Stimulated activated CD4-positive, alpha-beta T cell treated with anti-CD3 and anti-CD28 coated beads, Interleukin-2, amount 100 ng/mL, for 4 hours (primary cell): ENCODE measurements at regions not wholly inside any gene's neighbourhood (a gene's known extent, or its start where the extent isn't known, plus 50 kb on each side); places are given as distances from the start of the nearest gene placed in this dataset.
"Not testable (repeated sequence)": the region's sequence is repeated elsewhere in the genome, so short reads cannot be mapped to it uniquely, and the experiment has no call there.

ENCODE experiments used
- DNase-seq: peaks from one replicate; pipeline ENCODE4 v3.0.0-alpha.2; 2020; ENCODE audit warnings: low read depth

DNA sequence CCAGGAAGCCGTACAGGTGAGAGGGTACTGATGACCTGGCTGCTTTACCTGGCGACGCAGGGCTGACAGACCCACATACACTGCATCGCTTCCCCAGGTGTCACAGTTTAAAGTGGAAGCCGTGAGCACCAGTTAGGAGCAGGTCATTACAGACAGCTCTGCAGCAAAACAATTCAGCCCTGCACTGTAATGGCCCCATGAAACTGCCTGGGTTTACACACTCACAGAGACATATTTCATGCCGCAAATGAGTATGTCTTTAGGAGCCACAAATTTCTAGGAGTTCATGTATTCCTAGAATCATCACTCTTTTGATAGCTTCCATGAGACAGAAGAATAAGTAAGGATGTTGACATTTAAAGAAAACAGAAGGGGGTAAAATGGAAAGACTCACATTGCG, 723.1 kb downstream of the MATN1 start:
- no peak for DNase-seq

DNA sequence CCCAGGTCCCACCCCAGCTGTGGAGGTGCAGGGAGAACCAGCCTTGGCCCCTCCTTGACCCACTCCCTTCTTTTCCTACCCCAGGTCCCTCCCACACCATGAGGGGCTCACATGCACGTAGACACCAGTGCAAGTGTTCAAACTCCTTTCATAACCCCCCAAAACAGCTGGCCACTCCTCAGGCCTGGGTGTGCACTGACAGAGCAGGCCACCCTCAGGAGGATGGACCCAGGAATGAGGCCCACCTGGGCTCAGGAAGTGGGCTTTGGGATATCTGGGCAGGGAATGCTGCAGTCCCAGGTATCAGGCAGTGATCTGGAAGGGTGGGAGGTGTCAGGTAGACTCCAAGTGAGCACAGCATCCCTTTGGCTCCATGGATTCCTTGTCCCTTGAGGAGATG, 723.8 kb downstream of the MATN1 start:
- DNase-seq: no peak

DNA sequence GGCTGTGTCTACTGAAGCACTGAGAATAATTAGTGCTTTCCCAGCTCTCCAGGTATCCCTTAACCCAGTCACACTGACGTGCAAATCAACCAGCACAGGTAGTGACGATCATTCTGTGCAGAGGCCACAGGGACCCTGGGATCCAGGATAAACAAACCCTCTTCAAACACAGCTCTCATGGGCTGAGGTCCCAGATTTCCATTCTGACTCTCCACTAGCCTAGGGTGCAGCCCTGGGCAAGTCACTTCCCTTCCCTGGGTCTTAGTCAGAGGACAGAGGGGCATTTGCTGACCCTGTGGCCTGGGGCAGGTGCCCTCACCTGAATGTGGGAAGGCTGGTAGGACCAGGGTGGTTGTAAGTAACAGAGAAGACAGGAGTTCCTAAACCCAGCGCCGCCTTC, 724.7 kb downstream of the MATN1 start:
- no peak for DNase-seq

DNA sequence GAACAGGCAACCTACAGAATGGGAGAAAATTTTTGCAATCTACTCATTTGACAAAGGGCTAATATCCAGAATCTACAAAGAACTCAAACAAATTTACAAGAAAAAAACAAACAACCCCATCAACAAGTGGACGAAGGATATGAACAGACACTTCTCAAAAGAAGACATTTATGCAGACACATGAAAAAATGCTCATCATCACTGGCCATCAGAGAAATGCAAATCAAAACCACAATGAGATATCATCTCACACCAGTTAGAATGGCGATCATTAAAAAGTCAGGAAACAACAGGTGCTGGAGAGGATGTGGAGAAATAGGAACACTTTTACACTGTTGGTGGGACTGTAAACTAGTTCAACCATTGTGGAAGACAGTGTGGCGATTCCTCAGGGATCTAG, 725.6 kb downstream of the MATN1 start:
- not testable (repeated sequence) for DNase-seq

DNA sequence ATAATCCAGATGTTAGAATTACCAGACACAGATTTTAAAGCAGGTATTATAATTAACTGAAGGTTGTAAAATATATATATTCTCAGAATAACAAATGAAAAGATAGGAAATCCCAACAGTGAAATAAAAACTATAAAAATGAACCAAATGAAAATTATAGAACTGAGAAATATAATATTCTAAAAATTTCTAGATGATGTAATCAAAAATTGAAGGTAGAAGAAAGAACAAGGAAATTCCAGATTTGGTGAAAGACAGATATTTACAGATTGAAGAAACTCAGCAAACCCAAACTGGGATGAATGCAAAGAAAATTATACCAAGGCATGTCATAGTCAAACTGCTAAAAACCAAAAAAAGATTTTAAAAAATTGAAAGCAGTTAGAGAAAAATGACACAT, 729.4 kb downstream of the MATN1 start:
- no peak for DNase-seq

DNA sequence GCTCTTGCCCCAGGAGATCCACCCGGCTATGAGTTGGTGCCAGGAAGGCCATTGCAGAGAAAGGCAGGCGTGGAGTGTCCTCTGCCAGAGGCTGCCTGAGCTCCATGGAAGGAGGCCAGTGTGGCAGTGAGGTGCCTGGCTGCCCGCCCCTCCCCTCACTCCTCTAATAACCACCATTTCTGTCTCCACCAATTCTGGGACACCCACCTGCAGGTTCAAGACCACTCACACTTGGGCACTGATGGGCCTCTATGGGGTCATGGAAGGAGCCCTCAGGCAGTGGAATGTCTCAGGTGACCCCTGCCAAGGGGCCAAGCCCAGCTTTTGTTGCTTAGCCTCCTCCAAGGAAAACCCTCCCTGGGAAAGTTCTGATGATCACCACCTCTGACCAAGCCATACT, 731.6 kb downstream of the MATN1 start:
- DNase-seq: no peak

DNA sequence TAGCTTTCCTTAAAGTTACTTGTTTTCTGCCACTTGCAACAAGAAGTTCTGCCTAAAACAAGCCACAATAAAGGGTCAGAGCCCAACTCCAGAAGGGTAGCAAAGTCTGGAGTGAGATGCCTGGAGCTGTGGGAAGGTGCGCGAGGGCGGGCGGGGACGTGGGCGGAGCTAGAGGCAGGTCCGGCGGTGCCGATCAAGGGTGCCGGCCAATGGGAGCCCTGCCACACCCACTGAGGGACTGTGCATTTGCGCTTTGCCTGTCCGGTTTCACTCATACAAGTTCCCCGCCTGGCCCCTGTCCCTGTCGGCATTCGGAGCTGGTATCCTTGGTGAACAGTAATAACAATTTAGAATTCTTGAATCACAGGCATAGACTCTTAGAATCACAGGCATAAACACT, 732.4 kb downstream of the MATN1 start:
- DNase-seq: no peak

DNA sequence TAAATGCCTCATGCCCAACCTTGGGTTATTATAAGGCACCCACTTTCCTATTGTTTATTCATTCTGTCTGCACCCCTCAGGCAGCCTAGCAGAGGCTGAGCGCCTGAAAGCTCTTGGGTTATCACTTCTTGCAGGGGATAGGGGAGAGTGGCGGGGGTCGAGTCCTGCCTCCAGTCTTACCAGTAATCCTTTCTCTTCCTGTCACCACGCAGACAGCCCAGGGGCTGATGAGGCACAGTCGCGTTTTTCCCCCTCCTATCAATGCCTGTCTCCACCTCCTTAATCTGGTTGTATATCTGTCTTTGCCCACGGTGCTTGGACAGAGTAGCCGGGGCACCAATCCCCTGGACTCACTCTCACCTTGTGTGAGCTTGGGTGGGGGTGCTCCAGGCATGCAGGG, 733.1 kb downstream of the MATN1 start:
- DNase-seq: no peak

DNA sequence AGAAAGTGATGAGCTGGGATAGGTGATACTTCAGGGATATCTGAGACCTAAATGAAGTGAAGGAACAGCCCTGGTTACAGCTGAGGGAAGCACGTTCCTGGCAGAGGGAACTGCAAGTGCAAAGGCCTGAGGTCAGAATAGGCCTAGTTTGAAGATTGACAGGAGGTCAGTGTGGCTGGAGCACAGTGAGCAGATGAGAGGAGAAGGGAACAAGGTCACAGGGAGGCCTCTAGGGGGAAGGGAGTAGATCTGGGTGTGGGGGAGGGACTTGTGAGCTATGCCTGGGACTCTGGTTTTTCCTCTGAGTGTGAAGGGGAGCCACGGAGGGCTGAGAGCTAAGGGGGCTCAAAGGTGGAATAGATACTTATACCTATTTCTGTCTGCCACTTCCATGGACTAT, 736.4 kb downstream of the MATN1 start:
- no peak for DNase-seq

DNA sequence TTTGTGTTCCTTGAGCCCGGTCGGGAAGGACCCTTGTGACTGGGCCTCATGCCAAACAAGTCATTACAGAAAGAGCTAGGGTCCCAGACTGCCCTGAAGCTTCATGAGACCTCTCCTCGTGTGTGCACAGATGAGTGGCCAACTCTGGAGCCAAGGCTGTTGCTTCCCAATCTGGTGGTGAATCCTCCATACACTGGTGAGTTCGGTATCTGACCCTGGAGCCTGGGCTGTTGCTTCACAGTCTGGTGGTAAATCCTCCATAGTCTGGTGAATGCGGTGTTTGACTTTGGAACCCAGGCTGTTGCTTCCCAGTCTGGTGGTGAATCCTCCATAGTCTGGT, 737.8 kb downstream of the MATN1 start:
- DNase-seq: no peak

DNA sequence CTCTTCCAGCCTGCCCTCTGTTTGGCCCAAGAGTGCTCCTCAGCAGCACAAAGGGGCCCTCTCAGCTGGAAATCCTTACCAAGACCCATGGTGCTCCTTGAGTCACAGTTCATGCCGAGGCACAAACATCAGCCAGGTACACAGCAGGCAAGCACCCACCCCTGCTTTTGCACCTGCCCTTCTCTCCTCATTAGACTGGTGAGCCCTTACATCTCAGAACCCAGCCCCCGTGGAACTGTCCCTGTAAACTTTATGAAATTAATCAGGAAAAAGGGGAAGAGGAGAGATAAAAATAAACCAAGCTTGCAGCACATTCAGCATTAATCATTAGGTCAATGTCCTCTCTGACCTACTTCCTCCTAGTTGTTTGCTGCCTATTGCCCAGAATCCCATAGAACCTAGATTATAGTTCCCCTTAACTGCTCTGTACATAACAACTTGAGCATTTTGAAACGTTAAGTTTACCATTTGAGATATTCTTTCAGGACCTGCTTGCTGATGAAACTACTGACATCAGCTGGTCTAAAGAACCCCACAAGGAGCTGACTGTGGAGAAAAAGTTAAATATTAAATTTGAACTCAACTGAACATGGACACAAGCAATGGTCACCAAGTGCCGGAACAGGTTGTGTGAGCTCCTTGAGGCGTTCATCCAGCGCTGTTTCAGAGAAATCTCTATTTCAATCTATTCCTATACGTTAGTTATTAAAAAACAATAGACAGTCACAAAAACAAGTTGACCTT, 738.4 kb downstream of the MATN1 start:
- DNase-seq: no peak

DNA sequence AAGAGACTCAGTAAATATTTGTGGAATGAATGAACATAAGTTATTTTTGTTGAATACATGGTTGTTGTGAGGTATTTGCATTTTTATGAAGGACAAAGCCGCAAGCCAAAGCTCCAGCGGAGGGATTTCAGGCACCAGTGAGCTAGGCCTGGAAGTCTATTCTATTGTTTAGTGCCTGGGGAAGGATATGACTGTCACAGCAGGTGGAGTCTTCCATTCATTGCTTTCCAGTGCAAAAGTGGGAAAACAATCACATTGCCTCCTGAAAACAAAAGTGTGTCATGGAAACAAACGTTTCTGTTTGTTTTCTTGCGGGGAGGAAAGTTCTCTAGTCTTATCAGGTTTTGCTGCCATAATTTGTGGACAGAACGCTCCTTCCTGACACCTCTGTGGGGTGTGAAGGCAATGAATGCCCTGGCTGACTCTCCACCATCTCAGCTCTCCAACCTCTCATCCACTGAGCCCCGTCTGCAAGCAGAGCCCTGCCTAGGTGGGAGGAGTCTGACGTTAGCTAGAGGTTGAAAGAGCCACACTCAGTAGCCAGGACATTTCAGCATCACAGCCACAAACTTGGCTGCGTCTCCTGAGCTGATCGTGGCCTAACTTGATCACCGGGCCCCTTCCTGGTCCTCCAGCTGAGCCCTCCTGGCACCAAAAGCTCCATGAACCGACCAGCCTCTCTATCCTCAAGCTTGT, 739.1 kb downstream of the MATN1 start:
- no peak for DNase-seq

DNA sequence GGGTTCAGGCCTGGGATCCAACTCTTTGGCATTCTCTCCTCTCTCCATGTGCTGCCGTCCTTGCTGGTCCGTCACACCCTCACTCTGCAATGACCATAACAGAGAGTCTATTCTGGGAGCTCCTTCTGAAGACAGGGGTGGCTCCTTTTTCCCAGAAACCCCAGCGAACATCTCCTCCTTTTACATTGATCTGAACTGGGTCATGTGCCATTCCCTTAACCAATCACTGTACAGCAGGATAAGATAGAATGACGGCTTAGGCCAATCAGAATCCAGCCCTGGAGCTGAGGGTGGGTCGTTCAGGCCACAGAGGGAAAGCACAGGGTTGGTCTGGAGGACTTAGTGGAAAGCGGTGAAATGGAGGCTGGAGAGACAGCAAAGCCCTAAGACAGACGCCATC, 740.1 kb downstream of the MATN1 start:
- no peak for DNase-seq

DNA sequence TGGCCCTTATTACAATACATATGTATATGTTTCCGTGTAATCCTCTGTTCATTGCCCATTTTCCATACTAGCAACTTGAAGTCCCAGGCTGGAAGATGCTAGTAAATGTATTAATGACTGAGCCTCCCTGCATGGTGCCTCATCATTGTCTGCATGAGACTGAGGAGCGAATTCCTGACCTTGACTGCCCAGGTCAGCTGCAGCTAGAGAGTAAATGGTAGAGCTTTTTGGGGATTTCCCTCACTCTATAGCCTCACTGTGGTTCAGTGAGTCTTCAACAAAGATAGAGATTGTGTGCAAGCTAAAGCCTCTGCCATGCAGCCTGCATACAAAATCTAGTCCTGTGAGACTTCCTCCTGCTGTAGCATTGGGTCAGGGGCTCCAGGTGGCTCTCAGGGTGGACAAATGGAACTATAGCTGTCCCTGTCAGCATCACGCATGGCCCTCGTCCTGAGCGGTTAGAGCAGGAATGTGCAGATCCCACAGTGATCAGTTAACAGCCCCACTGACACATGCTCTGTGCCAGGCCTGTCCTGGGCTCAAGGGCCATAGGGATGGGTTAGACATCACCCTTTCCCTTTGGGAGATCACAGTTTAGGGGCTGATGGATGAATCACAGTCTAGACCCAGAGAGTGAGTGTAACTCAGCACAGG, 741.7 kb downstream of the MATN1 start:
- no peak for DNase-seq

DNA sequence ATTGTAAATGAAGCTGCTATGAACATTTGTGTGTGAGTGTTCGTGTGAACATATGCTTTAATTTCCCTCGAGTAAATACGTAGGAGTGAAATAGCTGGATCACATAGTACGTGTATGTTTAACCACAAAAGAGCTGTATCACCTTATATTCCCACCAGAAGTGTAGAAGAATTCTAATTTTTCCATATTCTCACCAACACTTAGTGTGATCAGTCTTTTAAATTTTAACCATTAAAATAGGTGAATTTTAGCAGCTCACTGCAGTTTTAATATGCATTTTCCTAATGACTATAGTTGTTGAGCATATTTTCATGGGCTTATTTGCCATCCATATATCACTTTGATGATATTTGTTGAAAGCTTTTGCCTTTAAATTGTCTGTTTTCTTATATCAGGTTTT, 741.2 kb downstream of the PTPRU start:
- no peak for DNase-seq

DNA sequence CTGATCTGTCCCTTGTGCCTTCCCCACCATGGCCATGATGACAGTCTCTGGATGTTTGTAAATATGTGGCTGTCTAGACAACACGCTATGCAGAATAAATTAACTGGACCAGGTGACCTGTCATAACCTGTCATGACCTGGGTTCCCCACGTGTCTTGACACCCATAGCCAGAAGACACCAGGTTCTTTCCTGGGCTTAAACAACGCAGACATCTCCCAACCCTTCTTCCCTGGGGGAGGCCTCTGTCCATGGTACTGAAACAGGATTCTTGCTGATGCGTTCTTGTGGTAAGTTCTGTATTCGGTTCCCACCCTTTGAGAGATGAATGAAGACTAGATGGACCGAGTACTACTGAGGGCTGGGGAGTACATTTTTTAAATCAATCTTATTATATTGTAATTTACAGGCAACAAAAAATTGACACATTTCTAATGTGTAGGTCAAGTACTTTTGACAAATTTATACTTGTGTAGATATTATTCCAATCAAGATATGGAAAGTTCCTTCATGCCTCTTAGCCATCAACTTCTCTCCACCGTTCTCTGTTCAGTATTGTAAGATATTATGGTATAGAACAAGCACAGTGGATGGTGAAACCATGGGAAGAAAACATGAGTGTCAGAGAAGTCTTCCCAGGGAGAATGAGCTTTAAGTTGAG, 738.8 kb downstream of the PTPRU start:
- no peak for DNase-seq

DNA sequence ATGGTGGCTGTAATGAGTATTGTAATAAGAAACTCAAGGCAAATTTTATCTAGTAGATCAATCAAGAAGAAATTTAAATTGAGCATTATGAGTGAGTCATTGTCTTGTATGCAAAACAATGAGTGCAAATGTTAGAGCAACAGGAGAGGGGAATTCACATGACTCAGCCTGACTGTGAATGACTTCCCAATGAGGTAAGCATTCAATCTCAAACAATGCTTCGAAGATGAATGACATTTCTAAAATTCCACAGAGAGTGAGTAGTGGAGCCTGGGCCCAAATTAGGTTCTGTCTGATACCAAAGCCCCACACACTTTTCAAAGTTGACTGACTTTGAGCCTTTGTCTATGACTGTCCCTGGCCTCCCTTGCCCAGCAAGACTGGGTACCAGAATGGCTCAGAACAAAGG, 738.0 kb downstream of the PTPRU start:
- DNase-seq: no peak

DNA sequence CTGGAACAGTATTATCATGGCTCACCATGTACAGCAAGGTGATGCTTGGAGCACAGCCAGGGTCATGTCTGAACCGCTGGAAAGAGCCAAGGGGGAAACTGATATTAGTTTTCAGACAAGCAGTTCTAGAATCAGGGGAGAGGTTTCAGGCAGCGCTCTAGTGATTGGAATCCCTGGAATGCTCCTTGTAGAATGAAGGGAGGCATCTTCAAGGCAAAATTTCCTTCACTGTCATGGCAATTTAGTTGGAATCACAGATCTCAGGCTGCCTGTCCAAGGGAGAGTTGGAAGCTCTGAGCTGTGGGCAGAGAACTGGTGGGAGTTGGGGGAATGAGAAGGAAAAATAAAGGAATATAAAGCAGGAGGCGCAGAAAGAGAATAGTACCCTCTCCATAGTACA, 737.1 kb downstream of the PTPRU start:
- no peak for DNase-seq

DNA sequence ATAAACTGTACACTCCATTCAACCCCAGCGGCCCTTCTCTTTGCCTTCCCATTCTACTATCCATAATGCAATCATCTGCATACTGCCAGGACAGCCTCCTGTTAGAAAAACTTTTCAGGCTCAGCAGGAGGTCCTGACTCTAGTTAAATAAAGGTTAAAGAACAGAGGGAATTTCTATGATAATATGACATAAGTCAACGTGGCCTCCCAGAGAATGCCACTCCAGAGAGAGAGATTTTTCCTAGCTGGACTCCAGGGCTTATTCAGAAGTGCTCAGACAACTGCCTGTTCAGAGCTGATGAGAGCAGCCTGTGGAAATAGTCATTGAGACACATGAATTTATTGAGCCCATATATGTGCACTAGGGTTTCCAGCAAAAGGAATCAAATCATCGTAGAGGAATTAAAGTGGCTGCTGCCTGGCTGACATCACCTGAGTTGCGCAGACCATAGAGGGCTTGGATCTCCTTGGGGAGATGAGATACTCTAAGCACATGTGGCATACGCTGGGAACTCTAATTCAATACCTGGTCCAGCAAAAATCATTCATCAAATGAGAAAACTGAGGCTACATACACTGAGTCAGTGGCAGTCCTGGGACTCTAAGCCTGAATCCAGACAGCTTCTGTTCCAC, 736.2 kb downstream of the PTPRU start:
- DNase-seq: no peak

DNA sequence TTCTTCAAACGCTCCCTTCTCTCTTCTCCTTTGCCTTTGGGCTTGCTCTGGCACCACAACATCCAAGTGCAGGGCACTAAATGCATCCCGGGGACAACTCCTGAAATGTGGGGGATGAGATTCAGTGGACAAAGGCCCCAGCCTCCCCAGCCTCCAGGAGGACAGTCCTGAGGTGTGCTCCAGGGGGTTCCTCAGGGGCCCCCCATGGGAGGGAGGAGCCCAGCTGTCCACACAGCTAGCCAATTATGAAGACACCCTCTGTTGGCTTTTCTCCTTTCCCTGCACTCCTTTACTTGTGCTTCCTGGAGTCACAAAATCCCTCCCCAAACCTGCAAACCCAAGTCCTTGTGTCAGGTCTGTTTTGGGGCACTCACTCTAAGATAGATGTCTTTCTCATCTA, 735.4 kb downstream of the PTPRU start:
- no peak for DNase-seq

DNA sequence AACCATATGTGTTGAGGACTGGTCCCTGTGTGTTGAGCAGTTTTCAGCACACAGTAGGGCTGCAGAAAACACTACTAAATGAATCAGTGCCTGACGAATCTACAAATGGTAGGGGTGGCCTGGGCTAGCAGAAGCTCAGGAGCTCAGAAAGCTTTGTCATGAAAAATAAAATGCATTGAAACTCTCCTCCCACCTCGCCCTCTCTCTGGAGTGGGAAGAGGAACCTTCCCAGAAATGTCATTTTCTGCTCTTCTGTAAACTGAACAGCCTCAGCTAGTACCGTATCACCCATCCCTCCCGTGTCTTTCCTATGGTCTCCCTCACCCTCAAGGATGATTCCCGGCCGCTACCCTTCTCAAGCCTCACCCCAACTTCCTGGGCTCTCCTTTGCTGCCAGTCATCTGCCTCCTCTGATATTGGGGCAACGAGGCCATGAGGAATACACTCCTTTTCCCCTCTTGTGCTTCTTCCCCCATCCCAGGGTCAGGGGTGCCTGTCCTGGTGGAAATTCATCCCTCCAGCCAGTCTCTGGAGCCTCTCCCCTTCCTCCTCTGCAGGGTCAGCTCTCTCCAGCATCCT, 734.5 kb downstream of the PTPRU start:
- DNase-seq: no peak

DNA sequence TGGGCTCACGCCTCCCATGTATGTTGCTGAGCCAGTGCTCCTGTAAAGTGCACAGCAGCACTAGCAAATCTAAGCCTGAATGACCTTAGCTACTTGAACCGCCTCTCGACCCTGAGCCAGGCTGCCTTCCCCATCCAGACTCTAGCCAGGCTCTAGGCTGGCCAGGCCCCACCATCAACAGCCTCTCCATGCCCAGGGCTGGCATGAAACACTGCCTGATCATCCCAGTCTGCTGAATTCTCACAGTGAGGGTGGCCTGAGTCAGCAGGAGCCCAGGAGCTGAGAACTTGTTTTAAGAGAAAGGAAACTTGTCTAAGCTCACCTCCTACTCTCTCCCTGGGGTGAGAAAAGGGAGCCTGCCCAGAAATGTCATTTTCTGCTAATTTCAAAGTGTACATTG, 733.3 kb downstream of the PTPRU start:
- DNase-seq: no peak
